ENCODE measurements at regions not wholly inside any gene's neighbourhood (a gene's known extent, or its start where the extent isn't known, plus 50 kb on each side); places are given as distances from the start of the nearest gene placed in this dataset.

DNA sequence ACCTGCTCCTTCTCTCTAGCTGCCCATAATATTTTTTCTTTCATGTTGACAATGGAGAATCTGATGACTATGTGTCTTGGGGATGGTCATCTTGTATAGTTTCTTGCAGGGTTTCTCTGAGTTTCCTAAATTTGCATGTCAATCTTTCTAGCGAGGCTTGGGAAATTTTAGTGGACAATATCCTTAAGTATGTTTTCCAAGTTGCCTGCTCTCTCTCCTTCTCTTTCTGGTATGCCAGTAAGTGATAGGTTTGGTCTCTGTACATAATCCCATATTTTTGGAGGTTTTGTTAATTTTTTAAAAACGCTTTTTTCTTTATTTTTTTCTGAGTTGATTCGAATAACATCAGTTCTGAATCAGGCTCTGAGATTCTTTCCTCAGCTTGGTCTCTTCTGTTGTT is 370.9 kb upstream of the LYPLAL1 start:
- H3K4me2 ChIP-seq (ENCODE audit: insufficient read depth in 1 of 2, low read depth in 2 of 2, low read length in 2 of 2), result no peak overlapping the region
- H2BK12ac ChIP-seq (ENCODE audit: low read depth, low read length), result no peak overlapping the region
- POLR2A ChIA-PET (ENCODE audit: partially characterized antibody), result no interaction called here
- no peak overlapping the region for H3K18ac ChIP-seq (ENCODE audit: extremely low read depth, low read length)
- no peaks in the 10 kb centered on the region for H3K79me2 ChIP-seq (ENCODE audit: control insufficient read depth in 1 of 2, insufficient read depth in 2 of 2, low read length in 2 of 2)
- no peak overlapping the region for H3K56ac ChIP-seq (replicated peaks; ENCODE audit: insufficient read length, low read depth, low read length)
- H2BK15ac ChIP-seq (ENCODE audit: low read length), result no peak overlapping the region
- no peak overlapping the region for H2BK120ac ChIP-seq (replicated peaks; ENCODE audit: low read depth, low read length)
- no peak overlapping the region for H3K14ac ChIP-seq (ENCODE audit: insufficient read length)
- no peak overlapping the region for H3K23ac ChIP-seq (ENCODE audit: insufficient read length)
- H3K4me1 ChIP-seq (replicated peaks in 1 of 4; ENCODE audit: control insufficient read depth in 3 of 4, insufficient read depth in 4 of 4, low read length in 3 of 4), result no peaks in the 10 kb centered on the region
- no peak overlapping the region for H3K9ac ChIP-seq (replicated peaks in 1 of 4; ENCODE audit: extremely low read depth in 1 of 4, low read depth in 3 of 4, low read length in 3 of 4)
- H4K20me1 ChIP-seq (replicated peaks in 1 of 2; ENCODE audit: control insufficient read depth in 1 of 2, insufficient read depth in 2 of 2, low read length in 2 of 2), result no peaks in the 10 kb centered on the region
- H2BK20ac ChIP-seq (ENCODE audit: low read length), result no peak overlapping the region
- no peaks in the 10 kb centered on the region for H3K27me3 ChIP-seq (replicated peaks in 1 of 4; ENCODE audit: control insufficient read depth in 3 of 4, extremely low read depth in 1 of 4, insufficient read depth in 3 of 4, low read length in 3 of 4)
- H3K27ac ChIP-seq (ENCODE audit: low read depth, low read length), result no peak overlapping the region
- no peak overlapping the region for H2BK5ac ChIP-seq (ENCODE audit: low read depth, low read length)
- no peaks in the 10 kb centered on the region for H3K9me3 ChIP-seq (ENCODE audit: insufficient read depth in 2 of 2, low read depth in 1 of 2, low read length in 1 of 2)
- no peak for FAIRE-seq
- no peak overlapping the region for H2AK5ac ChIP-seq (ENCODE audit: low read depth, low read length)
- no peak overlapping the region for H4K91ac ChIP-seq (replicated peaks; ENCODE audit: insufficient read length, low read length)
- no peaks in the 10 kb centered on the region for H3K36me3 ChIP-seq (ENCODE audit: control insufficient read depth in 2 of 4, insufficient read depth in 4 of 4, low read length in 3 of 4)
- CTCF ChIA-PET (ENCODE audit: partially characterized antibody), result interaction anchor here (1.2 to 1.6 kb wide), 2 partner anchors 9 to 858 kb away, joined by 4 read pairs; no protein-coding TSS in a partner anchor
- H3K4me3 ChIP-seq (ENCODE audit: extremely low read depth in 1 of 4, insufficient read depth in 2 of 4, low read depth in 3 of 4, low read length in 4 of 4), result no peak overlapping the region
- 84% methylated on average over 3 of the region's 3 CpGs; no CpG with 5 or more reads in 1 of the 2 experiments for WGBS, 2 experiments (ENCODE audit: extremely low coverage in 1 of 2, insufficient coverage in 1 of 2, insufficient read length in 1 of 2, insufficient replicate concordance in 2 of 2, low coverage in 1 of 2, low lambda C conversion rate in 2 of 2, missing lambda C conversion rate in 1 of 2)
- no peak overlapping the region for H2AFZ ChIP-seq (ENCODE audit: low read length)
- no peak overlapping the region for H4K5ac ChIP-seq (ENCODE audit: insufficient read length, low read depth, low read length)
- no peak overlapping the region for H4K8ac ChIP-seq (ENCODE audit: extremely low read depth, insufficient read depth, low read length)
- H3K79me1 ChIP-seq (ENCODE audit: low read depth, low read length), result no peaks in the 10 kb centered on the region
- no peak overlapping the region for H3K4ac ChIP-seq (replicated peaks; ENCODE audit: insufficient read length, low read depth, low read length)
- DNase-seq (ENCODE audit: low read depth in 1 of 2, low spot score in 2 of 2), result no peak
- H3K23me2 ChIP-seq (ENCODE audit: low read depth, low read length), result no peaks in the 10 kb centered on the region
- TF ChIP-seq ASH2L (IDR thresholded peaks at IDR 0.05; ENCODE audit: low read length), result no peak
- TF ChIP-seq NRF1 (IDR thresholded peaks at IDR 0.05; ENCODE audit: low read depth, low read length), result no peak
- TF ChIP-seq, protein P1, sequence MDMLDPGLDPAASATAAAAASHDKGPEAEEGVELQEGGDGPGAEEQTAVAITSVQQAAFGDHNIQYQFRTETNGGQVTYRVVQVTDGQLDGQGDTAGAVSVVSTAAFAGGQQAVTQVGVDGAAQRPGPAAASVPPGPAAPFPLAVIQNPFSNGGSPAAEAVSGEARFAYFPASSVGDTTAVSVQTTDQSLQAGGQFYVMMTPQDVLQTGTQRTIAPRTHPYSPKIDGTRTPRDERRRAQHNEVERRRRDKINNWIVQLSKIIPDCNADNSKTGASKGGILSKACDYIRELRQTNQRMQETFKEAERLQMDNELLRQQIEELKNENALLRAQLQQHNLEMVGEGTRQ (IDR thresholded peaks at IDR 0.05; ENCODE audit: low read length), result no peak
- no peak for TF ChIP-seq JUND (IDR thresholded peaks at IDR 0.05; ENCODE audit: low read length)
- TF ChIP-seq RAD21 (IDR thresholded peaks at IDR 0.05 in 1 of 2, conservative IDR thresholded peaks at IDR 0.05 in 1 of 2; ENCODE audit: low read depth in 2 of 2, low read length in 2 of 2), result no peak
- no peak for TF ChIP-seq RNF2 (IDR thresholded peaks at IDR 0.05; ENCODE audit: borderline replicate concordance, low read depth, low read length, missing control alignments, poor library complexity, severe bottlenecking)
